ENCODE measurements at regions not wholly inside any gene's neighbourhood (a gene's known extent, or its start where the extent isn't known, plus 50 kb on each side); places are given as distances from the start of the nearest gene placed in this dataset.

DNA sequence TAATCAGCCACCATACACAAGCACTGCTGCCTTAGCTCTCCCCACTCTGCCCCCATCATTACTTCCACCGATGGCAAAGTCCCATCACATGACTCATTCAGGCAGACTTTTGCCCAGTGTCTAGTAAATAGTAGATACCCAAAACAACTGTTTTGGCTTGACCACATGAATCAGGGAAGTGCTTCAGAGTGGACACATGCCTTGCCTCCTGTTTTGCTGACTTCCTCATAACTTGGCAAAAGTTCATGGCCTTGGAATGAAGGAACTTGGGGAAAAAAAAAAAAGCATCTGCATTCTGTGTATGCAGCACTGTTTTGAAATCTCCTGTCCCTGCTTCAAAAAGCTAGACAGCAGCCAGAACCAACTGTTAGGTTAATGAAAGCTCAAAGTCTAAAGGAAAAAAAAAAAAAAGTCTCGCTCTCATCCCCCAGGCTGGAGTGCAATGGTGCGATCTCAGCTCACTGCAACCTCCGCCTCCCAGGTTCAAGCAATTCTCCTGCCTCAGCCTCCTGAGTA lies 335.3 kb downstream of the FAM181B start:
- no peak for TF ChIP-seq FOXM1 (IDR thresholded peaks at IDR 0.05; ENCODE audit: borderline replicate concordance)
- TF ChIP-seq L3MBTL2 (conservative IDR thresholded peaks at IDR 0.05), result no peak
- TF ChIP-seq TARDBP (IDR thresholded peaks at IDR 0.05), result no peak
- no peak for TF ChIP-seq BHLHE40 (IDR thresholded peaks at IDR 0.05; ENCODE audit: borderline replicate concordance)
- no peak for TF ChIP-seq FOXK2 (IDR thresholded peaks at IDR 0.05)
